GM19455 (cell line): ENCODE measurements at regions not wholly inside any gene's neighbourhood (a gene's known extent, or its start where the extent isn't known, plus 50 kb on each side); places are given as distances from the start of the nearest gene placed in this dataset.
"Not testable (repeated sequence)": the region's sequence is repeated elsewhere in the genome, so short reads cannot be mapped to it uniquely, and the experiment has no call there.

Experiments used
- ATAC-seq: cut with Tn5 transposase; IDR thresholded peaks from one replicate; pipeline ENCODE4 v1.9.1; 2021; ENCODE audit not compliant: unreplicated experiment

DNA sequence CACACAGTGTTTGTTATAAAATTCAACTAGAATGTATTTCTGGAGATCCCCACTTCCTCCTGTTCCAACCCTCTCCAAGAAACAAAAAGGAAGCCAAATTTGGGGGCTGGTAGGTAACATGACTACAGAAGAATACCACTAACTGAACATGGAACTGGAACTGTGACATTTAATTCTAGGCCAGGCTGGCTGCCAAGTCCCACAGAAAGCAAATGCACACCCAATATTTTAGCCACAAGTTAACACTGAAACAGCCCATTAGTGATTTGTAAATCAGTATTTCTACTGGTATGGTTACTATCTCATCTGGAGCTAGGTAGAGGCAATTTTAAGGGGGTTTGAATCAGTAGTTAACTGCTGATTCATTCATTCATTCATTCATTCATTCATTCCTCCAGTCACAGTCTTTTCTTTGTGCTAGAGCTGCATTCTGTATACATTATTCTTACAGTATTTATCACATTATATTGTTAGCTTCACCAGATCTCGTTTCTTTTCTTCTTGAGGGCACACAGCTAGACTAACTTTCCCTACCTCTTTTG lies 131.7 kb upstream of the GDNF start:
- no peak for ATAC-seq

GRCh38 chr5:37966871-37967270 lies 127.0 kb upstream of the GDNF start:
- no peak for ATAC-seq

- ATAC-seq = no peak
Measured at GRCh38 chr5:37966291-37966690, 126.5 kb upstream of the GDNF start.

GRCh38 chr5:37962389-37962788 lies 122.5 kb upstream of the GDNF start:
- ATAC-seq = no peak

GRCh38 chr5:37957218-37957617 lies 117.4 kb upstream of the GDNF start:
- no peak for ATAC-seq

DNA sequence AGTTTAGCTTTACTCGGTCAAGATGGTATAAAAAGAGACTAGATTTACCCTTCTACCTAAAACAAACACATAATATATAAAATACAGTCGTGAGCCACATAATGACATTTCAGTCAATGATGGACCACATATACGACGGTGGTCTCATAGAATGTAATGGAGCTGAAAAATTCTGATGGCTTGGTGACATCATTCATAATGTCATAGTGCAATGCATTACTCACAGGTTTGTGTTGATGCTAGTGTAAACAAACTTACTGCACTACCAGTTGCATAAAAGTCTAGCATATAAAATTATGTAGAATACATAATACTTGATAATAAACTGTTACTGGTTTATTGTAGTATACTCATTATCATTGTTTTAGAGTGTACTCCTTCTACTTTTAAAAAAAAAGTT lies 115.9 kb upstream of the GDNF start:
- no peak for ATAC-seq

DNA sequence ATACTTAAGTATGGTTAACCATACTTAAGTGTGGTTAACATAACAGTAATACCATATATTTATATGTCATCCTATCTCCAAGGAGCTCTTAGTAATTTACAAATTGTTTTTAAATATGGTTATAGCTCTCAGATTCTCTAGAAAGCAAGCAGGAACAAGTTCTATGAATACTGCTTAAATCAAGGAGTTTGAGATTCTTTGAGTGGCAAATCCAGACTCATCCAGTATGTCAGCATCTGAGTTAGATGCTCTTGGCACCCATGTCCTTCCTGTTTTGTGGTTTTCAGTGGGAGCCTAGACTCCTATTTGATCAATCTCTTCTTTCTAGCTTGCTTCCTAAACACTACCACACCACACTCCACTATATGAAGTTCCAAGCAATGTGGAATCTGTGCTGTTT lies 114.7 kb upstream of the GDNF start:
- ATAC-seq = no peak

DNA sequence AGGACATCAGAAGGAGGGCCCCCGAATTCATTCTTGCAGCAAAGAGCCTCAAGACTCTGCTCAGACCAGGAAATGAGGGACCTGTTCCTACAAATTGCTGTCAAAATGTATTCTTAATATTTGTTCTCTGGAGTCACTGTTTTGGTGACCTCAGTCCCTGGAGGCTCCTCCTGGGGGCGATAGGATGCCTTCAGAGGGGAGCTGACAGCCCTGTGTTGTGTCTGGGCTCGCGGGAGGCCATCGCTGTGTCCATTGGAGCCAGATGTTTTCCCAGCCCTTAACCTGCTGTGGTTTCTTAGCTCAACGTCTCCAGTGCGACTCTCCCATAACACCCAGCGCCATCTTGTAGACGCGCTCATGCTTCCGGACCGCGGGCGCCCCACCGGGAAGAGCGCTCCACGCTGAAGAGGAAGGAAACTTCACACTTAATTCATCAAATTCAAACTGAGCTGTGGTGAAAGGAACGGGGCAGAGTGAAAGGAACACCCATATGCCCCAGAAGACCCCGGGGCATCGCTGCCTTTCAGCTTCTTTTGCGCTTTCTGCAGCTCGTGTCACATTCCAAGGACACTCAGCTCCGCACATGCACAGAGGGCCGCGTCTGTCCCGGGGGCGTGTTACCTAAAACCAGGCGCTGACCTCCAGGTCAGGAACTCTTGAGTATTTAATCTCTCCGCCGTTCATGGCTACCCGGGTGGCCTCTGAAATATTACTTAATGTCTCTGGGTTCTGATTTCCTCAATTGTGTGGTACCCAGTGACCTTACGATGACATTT lies 112.3 kb upstream of the GDNF start:
- no peak for ATAC-seq

- no peak for ATAC-seq
Measured at GRCh38 chr5:37950436-37950835, 110.6 kb upstream of the GDNF start.

DNA sequence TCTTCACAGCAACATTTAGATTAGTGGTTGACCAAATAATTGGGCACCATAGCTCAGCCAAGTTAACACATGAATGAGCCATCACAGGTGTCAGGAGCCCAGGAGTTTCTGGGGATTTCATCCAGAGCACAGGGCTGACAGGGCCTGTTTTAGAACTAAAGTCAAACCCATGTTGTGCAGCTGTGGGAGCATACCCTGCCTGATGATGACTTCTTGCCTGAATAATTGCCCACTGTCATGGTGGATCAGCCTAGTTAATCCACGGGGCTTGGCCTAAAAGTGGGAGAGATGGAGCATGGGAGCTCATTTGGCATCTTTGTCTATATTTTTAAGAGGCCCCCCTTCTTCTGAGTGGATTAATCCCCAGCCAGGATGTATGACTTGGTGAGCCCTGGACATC lies 105.6 kb upstream of the GDNF start:
- ATAC-seq = no peak

GRCh38 chr5:37943136-37943535 lies 103.3 kb upstream of the GDNF start:
- ATAC-seq = not testable (repeated sequence)

DNA sequence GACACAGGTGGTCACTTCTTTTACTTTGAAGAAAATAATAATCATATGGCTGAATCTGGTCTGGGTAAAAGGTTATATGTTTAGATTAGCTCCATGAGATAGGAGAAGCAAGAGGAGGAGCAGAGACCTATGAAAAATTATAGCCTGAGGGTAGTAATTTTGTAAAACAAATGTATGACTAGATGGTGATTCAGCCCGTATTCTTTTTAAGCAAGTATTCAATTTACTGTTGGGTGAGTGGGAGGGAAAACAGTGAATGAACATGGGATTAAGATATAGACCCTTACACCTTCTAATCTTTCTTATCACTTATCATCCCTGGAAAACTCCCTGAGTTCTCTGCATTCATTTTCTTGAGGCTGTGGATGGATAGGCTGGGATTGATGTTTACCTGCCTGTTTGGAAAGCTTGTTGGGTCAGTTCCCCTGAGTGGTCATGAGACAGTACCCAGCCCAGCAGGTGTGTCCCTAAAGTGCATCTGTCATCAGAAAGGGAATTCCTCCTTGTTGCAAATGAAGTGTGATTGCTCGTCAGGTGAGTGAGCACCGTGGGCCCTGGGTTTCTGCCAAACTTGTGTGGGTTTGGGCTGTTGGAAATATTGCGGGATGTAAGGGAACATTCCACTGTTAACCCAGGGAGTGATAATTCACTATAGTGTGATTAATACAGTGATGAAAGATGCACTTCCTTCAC lies 101.2 kb upstream of the GDNF start:
- no peak for ATAC-seq

GRCh38 chr5:37938861-37939260 lies 99.0 kb upstream of the GDNF start:
- ATAC-seq = no peak

DNA sequence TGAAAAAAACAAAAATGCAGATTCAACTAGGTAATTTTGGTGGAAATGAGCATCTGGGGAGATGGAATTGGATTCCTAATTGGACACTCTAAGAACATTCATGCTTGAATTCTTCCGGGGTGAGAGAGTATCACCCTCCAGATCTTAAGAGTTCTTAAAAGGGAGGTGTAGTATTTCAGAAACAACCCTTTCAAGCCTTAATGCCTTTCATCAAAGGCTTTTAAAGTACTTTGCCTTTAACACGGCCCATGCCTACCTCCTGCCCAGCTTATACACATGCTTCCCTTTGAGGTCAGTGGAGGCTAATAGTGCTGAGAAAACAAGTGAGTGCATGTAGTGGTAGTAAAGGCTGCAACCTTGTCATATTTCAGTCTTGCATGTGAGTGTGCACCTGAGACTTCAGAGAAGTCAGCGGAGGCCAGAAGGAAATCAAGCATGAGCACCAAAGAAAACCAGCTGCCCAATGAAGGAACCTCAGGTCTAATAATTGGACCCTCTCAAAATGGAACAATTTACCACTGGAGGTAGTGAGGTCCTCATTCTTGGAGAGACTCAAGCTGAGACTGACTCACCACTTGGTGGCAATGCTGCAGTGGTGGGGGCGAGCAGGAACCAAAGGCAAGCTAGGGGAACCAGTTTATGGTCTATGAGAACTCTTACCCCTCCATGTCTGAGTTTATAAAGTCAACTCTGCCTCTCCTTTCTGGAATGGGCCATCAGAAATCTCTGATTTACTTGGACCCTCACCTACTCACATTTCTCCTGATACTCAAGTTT lies 98.4 kb upstream of the GDNF start:
- ATAC-seq = no peak

DNA sequence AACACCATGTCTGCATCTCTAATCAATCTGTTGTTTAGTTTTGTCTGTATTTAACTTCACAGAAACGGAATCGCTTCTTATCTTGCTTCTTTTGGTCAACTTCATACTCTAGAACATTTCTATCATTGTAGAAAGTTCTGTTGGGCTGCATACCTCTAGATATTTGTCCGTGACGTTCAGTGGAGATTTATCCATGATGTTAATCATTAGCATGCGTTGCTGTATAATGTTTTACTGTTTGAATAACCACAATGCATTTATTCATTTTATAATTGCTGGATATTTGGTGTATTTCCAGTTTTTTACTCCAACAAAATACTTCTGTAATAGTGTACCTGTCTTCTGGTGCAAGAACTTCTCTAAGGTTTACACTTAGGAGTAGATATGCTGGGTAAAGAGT lies 96.2 kb upstream of the GDNF start:
- ATAC-seq = no peak

DNA sequence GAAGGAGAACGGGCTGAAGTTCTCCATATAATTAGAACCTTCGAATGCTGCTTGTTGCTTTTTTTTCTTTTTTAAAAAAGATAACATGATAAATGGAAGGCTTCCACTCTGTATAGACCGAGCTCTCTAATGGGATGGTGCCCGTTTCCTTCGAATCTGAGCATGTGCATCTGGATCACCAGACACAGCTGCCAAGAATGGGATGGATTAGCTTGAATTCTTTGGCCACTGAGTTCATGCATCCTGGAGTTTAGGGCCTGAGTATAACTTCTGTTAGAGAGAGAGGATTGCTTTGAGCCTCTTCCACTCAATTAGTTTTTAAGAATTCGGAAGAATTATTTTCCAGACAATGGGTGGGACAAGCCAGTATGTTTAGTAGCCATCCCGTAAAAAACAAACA lies 93.7 kb upstream of the GDNF start:
- ATAC-seq = no peak

GRCh38 chr5:37932450-37932849 lies 92.6 kb upstream of the GDNF start:
- no peak for ATAC-seq

- no peak for ATAC-seq
Measured at GRCh38 chr5:37931541-37931940, 91.7 kb upstream of the GDNF start.

DNA sequence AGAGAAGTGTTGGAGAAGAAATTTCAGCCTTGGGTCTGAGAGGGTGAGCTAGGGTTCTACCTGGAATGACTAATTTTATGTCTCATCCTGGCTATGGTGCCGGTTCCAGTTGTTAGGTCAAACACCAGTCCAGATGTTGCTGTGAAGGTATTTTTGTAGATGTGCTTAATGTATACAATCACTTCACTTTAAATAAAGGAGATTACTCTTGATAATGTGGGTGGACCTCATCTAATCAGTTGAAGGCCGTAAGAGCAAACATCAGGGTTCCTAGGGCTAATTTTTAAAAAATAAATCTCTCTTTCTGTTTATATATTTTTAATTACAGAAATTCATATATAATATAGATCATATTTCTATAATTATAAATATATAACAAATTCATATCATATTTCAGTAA lies 90.5 kb upstream of the GDNF start:
- ATAC-seq = no peak

DNA sequence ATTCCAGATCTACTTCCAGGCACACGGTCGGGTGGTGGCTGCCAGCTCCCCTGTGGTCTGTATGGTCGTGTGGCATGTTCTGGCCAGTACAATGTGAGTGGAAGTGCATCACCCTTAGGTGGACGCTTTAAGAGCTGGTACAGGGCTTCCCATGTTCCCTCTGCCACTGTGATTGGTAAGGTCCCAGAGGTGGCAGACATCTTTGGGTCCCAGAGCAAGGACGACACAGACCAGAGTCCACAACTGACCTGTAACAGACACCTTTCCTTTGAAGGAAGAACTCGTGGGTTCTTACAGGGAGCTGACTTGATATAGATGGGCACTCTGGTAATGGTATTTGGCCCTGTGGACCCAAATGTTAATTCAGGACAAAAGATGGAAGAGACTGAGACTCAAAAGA lies 90.0 kb upstream of the GDNF start:
- ATAC-seq = no peak

GRCh38 chr5:37927753-37928152 lies 87.9 kb upstream of the GDNF start:
- not testable (repeated sequence) for ATAC-seq

GRCh38 chr5:37926732-37927131 lies 86.9 kb upstream of the GDNF start:
- ATAC-seq = no peak
